ENCODE measurements at regions not wholly inside any gene's neighbourhood (a gene's known extent, or its start where the extent isn't known, plus 50 kb on each side); places are given as distances from the start of the nearest gene placed in this dataset.
"Not testable (repeated sequence)": the region's sequence is repeated elsewhere in the genome, so short reads cannot be mapped to it uniquely, and the experiment has no call there.

DNA sequence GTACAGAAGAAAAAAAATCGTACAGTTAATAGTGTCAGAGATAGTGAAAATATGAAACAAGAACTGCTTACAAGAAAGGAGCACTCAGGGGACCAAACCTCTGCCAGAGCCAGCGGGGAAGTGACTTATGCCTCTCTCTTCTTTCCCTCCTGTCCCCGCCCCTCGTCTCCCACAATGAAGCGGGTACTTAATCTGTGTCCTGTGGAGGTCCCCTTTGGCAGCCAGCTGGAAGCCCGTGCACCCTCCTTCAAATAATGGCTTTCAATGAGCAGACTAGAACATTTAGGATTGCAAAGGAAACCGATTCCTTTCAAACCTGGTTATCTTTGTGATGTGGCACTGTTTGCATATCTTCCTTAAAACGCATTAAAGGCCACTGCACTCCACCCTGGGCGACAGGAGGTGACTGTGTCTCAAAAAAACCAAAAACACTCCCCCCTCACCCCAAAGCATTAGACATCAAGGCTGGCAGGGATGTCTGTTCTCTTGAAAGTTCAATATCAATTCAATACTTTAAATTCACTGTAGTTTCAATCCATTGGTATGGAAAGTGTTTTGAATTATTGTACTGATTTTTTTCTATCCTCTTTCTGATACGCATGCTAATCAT, 51.7 kb downstream of the PPIAL4C start:
- peak overlapping the region; percentile 100 for H3K27ac Mint-ChIP-seq
- H3K4me1 Mint-ChIP-seq, result peaks cover 35% of the 10 kb centered on the region
- not testable (repeated sequence) for H3K9me3 Mint-ChIP-seq, ATAC-seq, H3K27me3 Mint-ChIP-seq
- peak overlapping the region; percentile 88 to 94 for H3K4me3 Mint-ChIP-seq
- DNase-seq, result peak in 1 of 2 donors; percentile 37

- H3K27ac Mint-ChIP-seq, result peak overlapping the region; percentile 100
Measured at GRCh38 chr1:149636286-149637122, 52.9 kb downstream of the PPIAL4C start.

GRCh38 chr1:149638481-149638880, 54.8 kb downstream of the PPIAL4C start:
- DNase-seq, H3K27ac Mint-ChIP-seq, H3K9me3 Mint-ChIP-seq, H3K27me3 Mint-ChIP-seq, ATAC-seq: not testable (repeated sequence)
- peak overlapping the region in 1 of 2 donors; percentile 41 for H3K4me3 Mint-ChIP-seq
- peaks cover 41% of the 10 kb centered on the region for H3K4me1 Mint-ChIP-seq

More at GRCh38 chr1:149636286-149637122, 52.9 kb downstream of the PPIAL4C start:
- not testable (repeated sequence) for H3K27me3 Mint-ChIP-seq, H3K9me3 Mint-ChIP-seq
- peaks cover 41% of the 10 kb centered on the region for H3K4me1 Mint-ChIP-seq
- ATAC-seq, result peak; percentile 89
- H3K4me3 Mint-ChIP-seq, result peak overlapping the region; percentile 88 to 94
- peak; percentile 88 to 93 for DNase-seq

DNA sequence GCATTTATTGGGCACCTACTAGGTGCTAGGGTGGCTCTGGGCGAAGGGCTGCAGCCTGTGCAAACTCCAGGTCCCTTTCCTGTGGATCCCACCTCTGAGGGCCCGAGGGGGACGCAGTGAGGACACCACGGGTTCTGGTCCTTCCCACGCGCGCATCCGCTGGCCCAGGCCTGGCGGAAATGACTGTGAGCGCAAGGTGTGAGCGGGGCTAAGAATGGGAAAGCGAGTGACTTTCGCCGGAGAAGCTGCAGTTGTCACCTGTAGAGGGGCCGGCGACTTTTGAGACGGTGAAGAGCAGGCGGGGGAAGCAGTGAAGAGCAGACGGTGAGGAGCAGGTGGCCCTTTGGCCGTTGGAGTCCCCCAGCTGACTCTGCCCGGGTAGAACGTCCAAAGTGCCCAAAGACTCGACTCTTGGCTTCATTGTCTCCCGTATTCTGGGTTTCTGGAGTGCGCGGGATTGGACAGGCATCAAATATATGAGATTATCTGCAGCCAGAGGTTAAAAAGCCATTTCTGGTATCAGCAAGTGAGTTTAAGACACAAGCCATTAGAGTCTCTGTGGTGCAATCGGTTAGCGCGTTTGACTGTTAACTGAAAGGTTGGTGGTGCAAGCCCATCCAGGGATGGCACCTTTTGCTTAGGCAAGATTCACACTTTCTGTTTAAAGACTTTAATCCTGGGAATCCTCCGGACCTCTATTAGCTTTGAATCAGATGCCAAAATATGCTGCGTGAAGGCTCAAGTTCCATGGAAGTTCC, 55.4 kb downstream of the PPIAL4C start:
- H3K4me3 Mint-ChIP-seq, H3K9me3 Mint-ChIP-seq, DNase-seq, ATAC-seq, H3K27me3 Mint-ChIP-seq: not testable (repeated sequence)
- peaks cover 35% of the 10 kb centered on the region for H3K4me1 Mint-ChIP-seq
- H3K27ac Mint-ChIP-seq, result peak overlapping the region in 1 of 2 donors; percentile 71

- H3K4me1 Mint-ChIP-seq, result peaks cover 34% of the 10 kb centered on the region
- DNase-seq, H3K27me3 Mint-ChIP-seq, H3K9me3 Mint-ChIP-seq, H3K4me3 Mint-ChIP-seq, ATAC-seq: not testable (repeated sequence)
- peak overlapping the region in 1 of 2 donors; percentile 63 for H3K27ac Mint-ChIP-seq
Measured at GRCh38 chr1:149641179-149641578, 57.5 kb downstream of the PPIAL4C start.

GRCh38 chr1:149644818-149645217, 61.2 kb downstream of the PPIAL4C start:
- not testable (repeated sequence) for H3K27me3 Mint-ChIP-seq, H3K4me3 Mint-ChIP-seq, DNase-seq, H3K9me3 Mint-ChIP-seq, H3K27ac Mint-ChIP-seq, ATAC-seq
- H3K4me1 Mint-ChIP-seq, result peaks cover 15% of the 10 kb centered on the region

DNA sequence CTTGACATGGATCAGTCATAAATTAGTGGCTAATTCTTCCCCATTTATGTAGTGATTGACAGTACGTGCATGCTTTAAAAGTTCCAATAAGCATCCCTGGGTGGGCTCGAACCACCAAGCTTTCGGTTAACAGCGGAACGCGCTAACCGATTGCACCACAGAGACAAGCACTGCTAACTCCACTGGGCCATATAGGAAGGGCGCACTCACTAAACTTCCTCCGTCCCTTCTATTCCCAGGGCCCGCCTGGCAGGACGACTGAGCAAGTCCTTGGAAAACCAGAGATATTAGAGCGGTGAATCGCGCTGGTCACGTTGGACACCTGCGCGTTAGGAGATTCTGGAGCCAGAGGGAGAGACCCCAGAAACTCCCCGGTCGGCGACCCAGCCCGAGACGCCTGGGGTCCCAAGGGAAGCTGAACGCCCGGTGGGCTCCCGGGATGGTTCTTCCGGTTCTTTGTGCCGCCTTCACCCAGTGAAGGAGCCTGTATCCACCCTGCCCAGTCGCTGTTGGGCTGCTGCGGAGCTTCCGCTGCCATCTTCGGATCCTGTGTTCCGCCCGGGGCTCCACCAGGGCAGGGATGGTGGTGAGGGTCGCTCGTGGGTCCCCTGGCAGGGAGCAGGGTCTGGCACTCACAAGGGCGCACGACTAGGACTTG, 62.8 kb downstream of the PPIAL4C start:
- ATAC-seq, result peak; percentile 75
- H3K4me1 Mint-ChIP-seq, H3K27me3 Mint-ChIP-seq, H3K9me3 Mint-ChIP-seq: not testable (repeated sequence)
- Mint-ChIP-seq H3K4me3 (peak overlapping the region; percentile 83 to 94), H3K27ac (peak overlapping the region; percentile 86 to 97)
- DNase-seq, result peak in 1 of 2 donors; percentile 28

GRCh38 chr1:149647018-149647373, 63.3 kb downstream of the PPIAL4C start:
- DNase-seq, H3K4me1 Mint-ChIP-seq, H3K27ac Mint-ChIP-seq, H3K27me3 Mint-ChIP-seq, H3K9me3 Mint-ChIP-seq: not testable (repeated sequence)
- peak overlapping the region; percentile 37 to 42 for H3K4me3 Mint-ChIP-seq
- ATAC-seq, result peak; percentile 52

GRCh38 chr1:149657750-149658149, 74.1 kb downstream of the PPIAL4C start:
- not testable (repeated sequence) for H3K27ac Mint-ChIP-seq, DNase-seq, H3K4me3 Mint-ChIP-seq, H3K27me3 Mint-ChIP-seq, H3K9me3 Mint-ChIP-seq, H3K4me1 Mint-ChIP-seq, ATAC-seq

- not testable (repeated sequence) for H3K27me3 Mint-ChIP-seq, H3K4me1 Mint-ChIP-seq, H3K27ac Mint-ChIP-seq, DNase-seq, ATAC-seq, H3K9me3 Mint-ChIP-seq, H3K4me3 Mint-ChIP-seq
Measured at GRCh38 chr1:149658175-149658574, 74.5 kb downstream of the PPIAL4C start.

DNA sequence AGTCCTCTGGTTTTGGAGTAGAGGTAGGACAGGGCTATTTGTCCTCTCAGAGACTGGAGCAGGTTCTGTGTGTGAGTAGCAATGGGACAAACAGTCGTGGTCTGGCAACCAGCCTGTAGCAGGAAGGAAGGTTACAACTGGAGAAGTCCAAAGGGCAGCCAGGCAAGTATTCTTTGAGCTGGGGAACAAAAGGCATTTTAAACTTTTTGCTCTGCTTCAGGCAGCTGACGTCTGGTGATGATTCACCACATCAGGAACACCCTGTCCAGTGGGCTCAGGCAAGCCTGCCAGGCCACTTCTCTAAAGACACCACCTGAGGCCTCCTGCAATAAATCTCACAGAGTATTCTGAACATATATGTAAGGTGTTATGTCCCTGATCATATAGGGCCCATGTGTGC, 81.0 kb downstream of the PPIAL4C start:
- H3K4me1 Mint-ChIP-seq, ATAC-seq, H3K27ac Mint-ChIP-seq, H3K27me3 Mint-ChIP-seq, H3K4me3 Mint-ChIP-seq, H3K9me3 Mint-ChIP-seq, DNase-seq: not testable (repeated sequence)

- H3K27ac Mint-ChIP-seq, ATAC-seq, H3K27me3 Mint-ChIP-seq, H3K4me3 Mint-ChIP-seq, H3K9me3 Mint-ChIP-seq, H3K4me1 Mint-ChIP-seq, DNase-seq: not testable (repeated sequence)
Measured at GRCh38 chr1:149665033-149665432, 81.4 kb downstream of the PPIAL4C start.

- not testable (repeated sequence) for ATAC-seq, H3K4me1 Mint-ChIP-seq
Measured at GRCh38 chr1:149665528-149665927, 81.9 kb downstream of the PPIAL4C start.

DNA sequence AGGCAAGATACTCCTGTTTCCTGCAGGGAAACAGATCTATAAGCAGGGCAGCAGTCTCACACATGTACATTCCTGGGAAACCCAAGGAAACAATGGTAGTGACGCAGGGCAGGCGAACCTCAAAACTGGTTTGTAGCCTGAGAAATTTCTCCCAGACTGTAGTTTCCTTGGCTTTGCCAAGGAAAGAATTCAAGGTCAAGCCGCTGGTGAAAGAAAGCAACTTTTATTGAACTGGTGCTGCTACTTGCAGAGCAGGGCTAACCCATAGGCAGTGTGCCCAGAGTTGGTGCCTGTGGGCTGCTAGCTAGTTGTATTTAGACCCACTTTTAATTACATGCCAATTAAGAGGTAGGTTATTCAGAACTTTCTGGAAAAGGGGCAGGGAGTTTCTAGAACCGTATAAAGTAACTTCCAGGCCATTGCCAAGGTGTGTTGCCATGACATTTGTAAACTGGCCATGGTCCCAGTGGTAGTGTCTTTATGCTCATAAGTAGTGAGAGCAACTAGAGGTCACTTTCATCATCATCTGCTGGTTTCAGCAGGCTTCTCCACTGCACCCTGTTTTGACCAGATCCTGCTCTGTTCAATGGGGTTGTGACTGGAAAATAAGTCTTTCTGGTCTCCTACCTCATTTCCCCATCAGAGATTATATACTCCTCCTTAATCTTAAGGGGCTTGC, 89.7 kb downstream of the PPIAL4C start:
- not testable (repeated sequence) for H3K27me3 Mint-ChIP-seq, H3K4me3 Mint-ChIP-seq, DNase-seq, H3K4me1 Mint-ChIP-seq, ATAC-seq, H3K9me3 Mint-ChIP-seq
- H3K27ac Mint-ChIP-seq, result peak overlapping the region in 1 of 2 donors; percentile 42

More at GRCh38 chr1:149665528-149665927, 81.9 kb downstream of the PPIAL4C start:
- DNase-seq, H3K27ac Mint-ChIP-seq, H3K9me3 Mint-ChIP-seq, H3K27me3 Mint-ChIP-seq, H3K4me3 Mint-ChIP-seq: not testable (repeated sequence)

DNA sequence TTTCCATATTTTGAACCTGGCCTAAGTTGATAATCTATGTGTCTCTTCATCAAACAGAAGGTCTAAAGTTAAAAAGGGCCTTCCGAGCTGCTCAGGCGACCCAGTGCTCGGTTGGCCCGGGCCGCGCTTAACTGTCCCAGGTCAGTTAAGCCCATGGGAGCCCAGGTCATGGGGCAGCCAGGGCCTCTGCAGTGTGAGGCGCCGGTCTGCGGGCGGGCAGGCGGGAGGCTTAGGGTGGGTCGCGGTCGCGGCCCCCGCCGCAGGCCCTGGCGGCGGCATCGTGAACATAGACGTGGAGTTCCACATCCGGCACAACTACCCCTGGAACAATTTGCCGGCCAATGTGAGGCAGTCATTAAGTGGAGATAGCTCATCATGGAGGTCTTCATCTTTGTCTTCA, 91.3 kb downstream of the PPIAL4C start:
- not testable (repeated sequence) for H3K27ac Mint-ChIP-seq, H3K27me3 Mint-ChIP-seq, H3K4me3 Mint-ChIP-seq, H3K4me1 Mint-ChIP-seq, DNase-seq, ATAC-seq, H3K9me3 Mint-ChIP-seq
